ENCODE measurements at regions not wholly inside any gene's neighbourhood (a gene's known extent, or its start where the extent isn't known, plus 50 kb on each side); places are given as distances from the start of the nearest gene placed in this dataset.

- H3K9me3 ChIP-seq = no peaks in the 10 kb centered on the region; the same call in 1 of the 2 replicates
- H3K36me3 ChIP-seq = no peaks in the 10 kb centered on the region
- no peak for TF ChIP-seq CTCF (IDR thresholded peaks at IDR 0.05; ENCODE audit: low read depth, low read length)
- no peaks in the 10 kb centered on the region for H3K4me1 ChIP-seq
- no peaks in the 10 kb centered on the region for H3K27me3 ChIP-seq
- DNase-seq = no peak
- no peak overlapping the region for H3K4me3 ChIP-seq (ENCODE audit: low read depth, low read length)
These were observed 172.3 kb upstream of the GLI3 start for GRCh38 chr7:42409296-42409695.

GRCh38 chr7:42407833-42408232 lies 170.8 kb upstream of the GLI3 start:
- Histone ChIP-seq H3K4me3 (ENCODE audit: low read depth, low read length) (no peak overlapping the region), H3K9me3 (no peaks in the 10 kb centered on the region; the same call in 1 of the 2 replicates), H3K36me3 (no peaks in the 10 kb centered on the region), H3K27me3 (no peaks in the 10 kb centered on the region), H3K4me1 (no peaks in the 10 kb centered on the region)
- no peak for DNase-seq
- TF ChIP-seq CTCF (IDR thresholded peaks at IDR 0.05; ENCODE audit: low read depth, low read length) = no peak

- no peaks in the 10 kb centered on the region; the same call in 1 of the 2 replicates for H3K9me3 ChIP-seq
- DNase-seq = no peak
- TF ChIP-seq CTCF (IDR thresholded peaks at IDR 0.05; ENCODE audit: low read depth, low read length) = no peak
- no peaks in the 10 kb centered on the region for H3K4me1 ChIP-seq
- no peaks in the 10 kb centered on the region for H3K36me3 ChIP-seq
- H3K4me3 ChIP-seq (ENCODE audit: low read depth, low read length) = no peak overlapping the region
- H3K27me3 ChIP-seq = no peaks in the 10 kb centered on the region
These were observed 170.2 kb upstream of the GLI3 start for GRCh38 chr7:42407021-42407710.

- no peak for TF ChIP-seq CTCF (IDR thresholded peaks at IDR 0.05; ENCODE audit: low read depth, low read length)
- DNase-seq = no peak
- Histone ChIP-seq H3K9me3 (no peaks in the 10 kb centered on the region), H3K4me1 (no peaks in the 10 kb centered on the region), H3K4me3 (ENCODE audit: low read depth, low read length) (no peak overlapping the region), H3K27me3 (no peaks in the 10 kb centered on the region), H3K36me3 (no peaks in the 10 kb centered on the region)
These were observed 169.3 kb upstream of the GLI3 start for GRCh38 chr7:42406358-42406757.

GRCh38 chr7:42405782-42406181 lies 168.8 kb upstream of the GLI3 start:
- DNase-seq = no peak
- Histone ChIP-seq H3K4me3 (ENCODE audit: low read depth, low read length) (no peak overlapping the region), H3K27me3 (no peaks in the 10 kb centered on the region), H3K36me3 (no peaks in the 10 kb centered on the region), H3K9me3 (no peaks in the 10 kb centered on the region), H3K4me1 (no peaks in the 10 kb centered on the region)
- no peak for TF ChIP-seq CTCF (IDR thresholded peaks at IDR 0.05; ENCODE audit: low read depth, low read length)

GRCh38 chr7:42403831-42404230 lies 166.8 kb upstream of the GLI3 start:
- no peak for TF ChIP-seq CTCF (IDR thresholded peaks at IDR 0.05; ENCODE audit: low read depth, low read length)
- no peaks in the 10 kb centered on the region for H3K9me3 ChIP-seq
- no peaks in the 10 kb centered on the region for H3K4me1 ChIP-seq
- no peak overlapping the region for H3K4me3 ChIP-seq (ENCODE audit: low read depth, low read length)
- no peak for DNase-seq
- no peaks in the 10 kb centered on the region for H3K36me3 ChIP-seq
- no peaks in the 10 kb centered on the region for H3K27me3 ChIP-seq
